HG03354 (cell line): ENCODE measurements at regions not wholly inside any gene's neighbourhood (a gene's known extent, or its start where the extent isn't known, plus 50 kb on each side); places are given as distances from the start of the nearest gene placed in this dataset.
"Not testable (repeated sequence)": the region's sequence is repeated elsewhere in the genome, so short reads cannot be mapped to it uniquely, and the experiment has no call there.

Source experiments
- ATAC-seq: cut with Tn5 transposase; IDR thresholded peaks from one replicate; pipeline ENCODE4 v1.9.1; 2021; ENCODE audit warnings: mild to moderate bottlenecking; ENCODE audit not compliant: unreplicated experiment, poor library complexity, severe bottlenecking

DNA sequence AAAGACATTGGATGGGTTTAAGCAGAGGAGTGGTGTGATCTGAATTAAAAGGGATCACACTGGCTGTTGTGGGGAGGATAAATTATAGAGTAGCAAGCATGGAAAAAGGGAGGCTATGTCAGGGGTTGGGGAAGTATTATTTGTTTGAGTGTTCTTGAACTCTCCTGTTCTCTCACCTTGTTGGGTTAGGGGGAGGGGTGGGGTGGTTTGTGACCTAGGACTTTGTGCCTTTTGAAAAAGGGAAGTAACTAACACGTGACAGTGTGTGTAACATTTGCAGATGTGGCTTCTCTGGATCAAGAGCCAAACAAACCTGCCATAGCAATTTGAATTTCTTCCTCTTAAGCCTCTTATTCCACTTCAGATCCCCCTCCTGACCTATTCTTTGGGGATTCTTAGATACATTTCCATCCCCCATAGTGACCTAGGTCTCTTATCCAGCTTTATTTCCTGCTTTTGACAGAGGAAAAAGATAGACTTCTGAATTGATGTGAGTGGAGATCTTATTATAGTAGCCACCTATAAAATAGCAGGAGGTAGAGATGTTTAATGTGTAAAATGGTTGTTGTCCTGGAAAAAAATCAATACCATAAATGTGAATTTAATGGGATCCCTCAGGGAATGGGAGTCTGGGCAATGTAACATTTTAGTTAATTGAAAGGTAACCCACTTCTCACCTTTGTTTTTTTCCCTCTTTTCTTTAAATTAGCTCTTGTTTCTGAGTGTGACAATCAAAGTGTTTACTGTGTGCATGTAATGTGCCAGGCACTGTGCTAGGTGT, 120.4 kb downstream of the CT47B1 start:
- ATAC-seq = peak; percentile 76

DNA sequence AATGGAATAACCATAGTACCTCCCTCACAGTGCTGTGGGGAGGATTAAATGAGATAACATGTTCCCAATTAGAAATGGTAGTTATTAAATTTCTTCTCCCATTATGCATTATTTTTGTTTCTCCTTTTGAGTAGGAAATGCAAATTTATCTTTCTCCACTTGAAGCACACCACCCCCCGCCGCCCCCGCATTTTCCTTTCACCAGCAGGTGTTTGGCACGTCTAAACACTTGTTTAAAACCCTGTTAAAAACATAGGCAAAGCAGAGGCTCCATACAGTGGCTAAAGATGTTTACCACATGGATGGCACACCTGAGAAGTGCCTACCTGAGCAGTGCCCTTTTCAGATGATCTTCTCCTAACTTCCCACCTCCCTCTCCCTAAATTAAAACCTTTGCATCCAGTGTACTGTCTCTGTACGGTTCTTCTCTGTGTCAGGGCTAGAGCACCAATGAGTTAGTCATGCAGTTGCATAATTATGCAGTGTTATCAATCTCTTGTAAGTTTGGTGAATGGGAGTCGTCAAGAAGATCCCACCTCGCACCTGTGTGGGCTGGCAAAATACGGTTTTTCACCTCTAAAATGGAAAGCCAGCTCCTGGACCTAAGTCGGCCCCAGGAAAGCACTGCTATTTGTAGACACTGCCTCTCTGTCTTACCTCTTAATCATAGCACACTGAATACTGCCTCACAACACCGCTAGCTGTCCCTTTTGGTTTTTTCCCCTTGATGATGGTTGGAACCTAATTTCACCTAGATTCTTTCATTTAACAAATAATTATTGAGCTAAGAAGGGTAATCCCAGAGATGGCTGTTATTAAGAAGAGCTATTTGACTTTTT, 122.0 kb downstream of the CT47B1 start:
- ATAC-seq = no peak

DNA sequence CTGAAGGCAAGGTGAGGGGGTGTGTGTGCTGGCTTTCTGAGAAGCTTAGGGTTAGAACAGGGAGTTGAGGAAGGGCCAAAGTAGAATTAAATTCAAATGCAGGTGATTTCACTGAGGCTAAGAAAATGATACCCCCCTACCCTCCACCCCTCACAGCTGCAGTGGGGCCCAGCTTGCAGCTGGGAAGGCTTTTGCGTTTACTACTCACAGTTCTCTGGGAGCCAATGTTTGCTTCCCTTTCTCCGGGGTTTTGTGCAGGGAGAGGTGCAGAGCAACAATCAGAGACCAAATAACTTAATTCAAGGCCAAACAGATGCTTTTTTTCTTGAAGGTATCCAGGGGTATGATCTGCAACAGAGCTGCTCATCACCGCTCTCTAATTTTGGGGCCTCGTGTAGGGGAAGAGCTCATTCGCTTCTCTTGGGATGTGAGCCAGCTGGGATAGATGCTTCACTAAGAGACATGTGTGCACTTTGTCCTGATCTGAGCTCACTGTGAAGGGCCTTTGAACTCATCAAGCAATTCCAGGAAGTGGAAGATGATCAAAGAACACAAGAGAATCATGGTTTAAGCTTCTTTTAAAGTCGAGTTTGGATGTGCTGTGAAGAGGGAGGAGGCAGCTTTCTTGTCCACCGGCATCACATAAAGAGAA, 122.7 kb upstream of the C1GALT1C1 start:
- ATAC-seq = no peak

DNA sequence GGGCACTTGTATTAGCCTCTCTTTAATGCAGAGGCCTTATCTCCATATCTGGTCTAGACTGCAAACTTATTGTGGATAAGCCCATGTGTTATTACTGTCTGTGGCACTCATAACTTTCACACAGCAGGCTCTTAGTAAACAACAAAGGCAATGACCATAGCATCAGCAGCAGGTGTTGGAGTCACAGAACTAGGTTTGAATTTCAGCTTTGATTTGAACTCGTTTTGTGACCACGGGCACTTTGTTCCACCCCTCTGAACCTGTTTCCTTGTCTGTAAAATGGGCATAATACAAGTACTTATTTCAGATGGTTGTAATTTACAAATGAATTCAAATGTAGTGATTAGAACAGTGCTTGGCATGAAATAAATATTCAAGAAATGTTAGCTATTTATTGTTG, 121.8 kb upstream of the C1GALT1C1 start:
- ATAC-seq = no peak

DNA sequence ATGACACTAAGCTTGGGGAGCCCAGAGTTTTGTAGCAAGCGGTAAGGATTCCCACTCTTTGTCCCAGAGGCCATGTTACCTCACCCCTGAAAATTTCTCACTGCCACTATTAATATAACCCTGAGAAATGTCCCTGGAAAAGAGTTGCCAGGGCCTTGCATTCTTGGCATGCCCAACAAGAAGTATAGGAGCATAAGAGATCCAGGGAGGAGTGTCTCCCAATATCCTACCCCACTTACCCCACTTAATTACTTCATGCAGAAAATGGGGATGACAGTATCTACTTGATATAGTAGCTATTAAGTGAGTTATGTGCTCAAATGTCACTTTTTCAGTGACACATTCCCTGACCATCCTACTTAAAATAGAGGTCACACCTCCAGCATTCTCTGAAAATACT, 120.5 kb upstream of the C1GALT1C1 start:
- no peak for ATAC-seq

DNA sequence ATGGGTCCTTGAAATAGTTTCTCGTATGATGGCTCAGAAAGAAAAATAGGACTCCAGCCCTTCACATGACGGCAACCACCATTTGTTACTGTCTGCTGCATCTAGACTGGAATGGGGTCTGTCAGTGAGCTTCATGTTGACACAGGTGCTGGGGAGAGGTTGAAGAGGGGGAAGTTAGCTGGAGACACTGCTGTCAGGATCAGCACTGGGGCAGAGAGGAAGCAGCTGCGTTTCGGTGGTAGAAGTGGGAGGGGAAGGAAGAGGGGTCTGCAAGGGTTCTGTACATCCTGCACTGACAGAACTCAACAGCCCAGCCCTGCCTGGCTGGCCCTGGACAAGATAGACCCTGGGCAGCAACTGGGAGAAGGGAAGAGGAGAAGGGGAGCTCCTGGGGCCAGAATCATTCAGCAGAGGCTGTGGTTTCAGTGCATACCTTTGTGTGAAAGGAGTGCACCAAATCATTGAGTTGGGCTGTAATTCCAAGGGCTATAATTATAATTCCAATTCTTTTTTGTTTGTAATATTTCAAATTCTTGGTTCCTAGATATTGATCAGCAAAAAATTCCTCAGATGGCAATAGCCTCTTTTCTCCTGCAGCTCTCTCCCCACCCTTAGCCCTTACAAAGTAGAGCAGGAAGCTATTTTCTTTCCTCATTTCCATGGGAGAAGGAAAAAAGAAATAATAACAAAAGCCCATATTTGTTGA, 119.4 kb upstream of the C1GALT1C1 start:
- ATAC-seq = peak; percentile 81

DNA sequence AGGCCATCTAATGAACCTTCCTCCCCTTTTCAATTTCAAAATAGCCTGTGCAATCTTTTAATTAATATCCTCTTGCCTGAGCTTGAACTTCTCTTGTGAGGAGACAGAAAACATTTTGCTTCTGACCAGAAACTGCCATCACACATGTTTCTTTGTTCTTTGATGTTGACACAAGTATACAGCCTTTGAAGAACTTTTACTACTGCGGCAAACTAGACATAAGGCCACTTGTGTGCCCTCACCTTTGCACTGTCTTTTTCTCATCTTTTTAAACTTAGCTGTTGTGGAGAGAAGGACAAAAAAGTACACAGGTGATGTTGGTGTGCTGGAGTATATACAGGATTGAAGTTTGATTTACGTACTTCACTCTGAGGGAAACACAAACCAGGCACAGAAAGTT, 116.3 kb upstream of the C1GALT1C1 start:
- ATAC-seq = no peak

DNA sequence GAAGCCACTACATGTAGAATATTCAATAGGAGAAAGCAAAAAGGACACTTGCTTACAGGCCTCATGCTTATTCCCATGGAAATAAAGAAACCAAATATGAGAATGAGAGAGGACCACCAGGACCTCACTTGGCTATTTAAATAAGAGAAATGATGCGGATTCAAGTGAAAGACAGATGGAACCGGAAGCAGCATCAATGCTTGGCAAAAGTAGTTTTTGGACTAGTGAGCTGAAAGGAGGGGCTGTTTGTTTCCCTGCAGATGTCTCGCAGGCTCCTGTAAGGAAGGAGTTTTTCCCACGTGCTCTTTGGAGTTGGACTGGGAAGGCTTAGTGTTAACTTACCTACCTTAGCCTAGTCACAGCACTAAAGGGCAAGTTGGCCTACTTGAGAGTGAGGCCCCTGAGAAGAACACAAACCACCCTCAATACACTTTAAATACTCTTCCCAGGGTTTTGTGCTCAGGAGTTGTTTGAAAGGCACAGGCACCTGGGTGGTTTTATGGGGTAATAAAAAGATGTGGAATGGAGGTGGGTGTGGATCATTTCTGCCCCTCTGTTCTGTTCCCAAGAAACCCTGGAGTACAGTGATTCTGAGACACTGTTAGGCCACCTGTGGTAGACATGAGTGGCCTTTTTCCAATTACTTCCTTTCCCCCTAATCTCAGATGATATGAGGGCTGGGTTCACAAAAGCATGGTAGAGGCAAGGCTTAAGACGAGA, 113.3 kb upstream of the C1GALT1C1 start:
- ATAC-seq = no peak

DNA sequence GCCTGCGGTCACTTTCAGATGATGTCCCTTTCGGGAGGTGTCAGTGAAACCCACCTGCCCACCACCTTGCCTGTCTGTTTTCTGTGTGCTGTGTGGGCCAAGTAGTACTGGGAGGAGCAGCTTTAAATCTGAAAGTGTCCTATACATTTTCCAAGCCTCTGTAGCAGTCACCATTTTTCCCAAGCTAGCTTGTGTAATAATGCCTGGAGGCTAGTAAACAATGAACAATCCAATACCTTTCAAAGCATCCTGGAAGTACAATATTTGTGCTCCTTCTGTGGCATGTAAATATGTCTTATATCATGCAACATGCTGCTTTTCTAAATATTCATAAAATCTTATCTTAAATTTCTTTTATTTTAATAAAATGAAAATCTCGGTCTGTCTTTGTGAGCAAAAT, 111.6 kb upstream of the C1GALT1C1 start:
- ATAC-seq = no peak

DNA sequence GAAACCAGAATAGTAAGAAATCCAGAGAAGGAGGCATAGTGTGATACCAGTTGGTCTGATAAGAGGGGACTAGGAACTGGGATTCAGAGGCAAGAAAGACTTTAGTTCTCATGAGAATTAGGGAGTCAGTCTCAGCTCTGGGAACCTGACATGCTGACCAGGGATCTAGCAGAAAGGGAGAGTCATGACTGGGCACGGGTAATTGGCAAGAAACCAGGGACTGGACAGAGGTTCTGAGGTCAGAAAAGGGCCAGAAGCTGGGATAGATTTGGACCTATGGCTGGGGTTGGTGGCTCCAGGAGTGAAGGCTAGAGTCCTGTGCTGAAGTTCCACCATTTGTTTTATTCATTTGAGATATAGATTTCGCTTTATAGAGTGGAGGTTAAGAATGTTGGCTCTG, 110.2 kb upstream of the C1GALT1C1 start:
- no peak for ATAC-seq

DNA sequence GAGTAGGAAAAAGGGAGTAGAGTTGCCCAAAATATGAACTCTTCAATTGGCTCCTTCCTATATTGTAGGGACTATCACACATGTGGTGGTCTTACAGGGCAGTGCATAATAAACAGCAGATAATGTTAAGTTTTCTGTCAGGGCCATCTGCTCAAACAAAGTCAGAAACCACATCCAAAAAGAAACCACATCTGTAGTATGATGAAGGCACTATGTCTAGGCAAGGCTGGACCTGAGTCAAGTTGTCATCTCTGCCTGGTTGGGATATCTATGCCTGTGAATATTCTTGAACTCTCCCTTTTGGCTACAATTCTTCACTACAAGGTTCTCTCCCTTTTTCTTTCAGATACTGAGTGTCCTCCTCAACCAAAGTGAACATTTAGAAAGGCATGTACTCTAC, 109.4 kb upstream of the C1GALT1C1 start:
- ATAC-seq = no peak

DNA sequence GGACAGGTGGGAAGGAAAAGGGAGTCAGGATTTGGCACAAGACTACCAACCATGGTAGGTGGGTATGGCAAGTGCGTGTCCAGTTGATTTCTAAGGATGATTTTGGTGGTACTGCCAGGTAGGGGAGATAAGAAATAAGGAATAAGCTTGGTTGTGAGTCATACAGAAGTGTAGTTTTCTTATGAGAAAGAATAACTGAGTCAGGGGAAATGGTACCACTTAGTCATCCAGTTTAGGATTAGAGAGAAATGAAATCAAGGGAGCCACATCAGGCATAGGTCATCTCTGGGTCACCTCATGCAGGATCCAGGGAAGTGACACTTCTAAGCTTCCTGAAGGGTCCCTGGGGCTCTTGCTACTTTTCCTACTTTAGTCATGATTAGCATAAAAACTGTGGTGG, 107.1 kb upstream of the C1GALT1C1 start:
- no peak for ATAC-seq

DNA sequence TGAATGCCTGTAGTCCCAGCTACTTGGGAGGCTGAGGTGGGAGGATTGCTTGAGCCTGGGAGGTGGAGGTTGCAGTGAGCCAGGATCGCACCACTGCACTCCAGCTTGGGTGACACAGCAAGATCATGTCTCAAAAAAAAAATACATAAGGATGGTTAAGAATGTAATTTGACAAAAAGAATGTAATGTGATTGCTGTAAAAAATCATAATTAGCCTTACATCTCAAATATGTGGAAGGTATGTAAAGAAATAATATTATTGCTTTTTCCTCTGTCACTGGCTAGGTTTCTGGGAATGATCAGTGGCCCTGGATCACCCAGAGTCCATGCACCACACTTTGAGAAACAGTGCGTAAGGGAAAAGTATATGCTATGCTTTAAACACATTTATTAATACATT, 106.1 kb upstream of the C1GALT1C1 start:
- no peak for ATAC-seq

DNA sequence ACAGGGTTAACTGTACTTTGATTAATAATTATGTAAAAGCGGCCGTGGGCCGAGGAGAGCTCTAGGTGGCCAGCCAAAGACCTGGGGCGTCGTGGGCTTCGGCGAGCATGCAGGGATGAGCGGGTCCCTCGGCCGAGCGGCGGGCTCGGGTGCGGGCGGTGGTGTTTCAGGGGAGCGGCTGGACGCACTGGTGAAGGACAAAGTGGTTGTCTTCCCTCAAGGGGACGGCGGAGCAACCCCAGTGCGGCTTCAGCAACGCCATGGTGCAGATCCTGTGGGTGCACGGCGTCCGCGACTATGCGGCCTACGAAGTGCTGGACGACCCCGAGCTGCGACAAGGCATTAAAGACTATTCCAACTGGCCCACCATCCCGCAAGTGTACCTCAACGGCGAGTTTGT, 103.0 kb upstream of the C1GALT1C1 start:
- ATAC-seq = no peak

DNA sequence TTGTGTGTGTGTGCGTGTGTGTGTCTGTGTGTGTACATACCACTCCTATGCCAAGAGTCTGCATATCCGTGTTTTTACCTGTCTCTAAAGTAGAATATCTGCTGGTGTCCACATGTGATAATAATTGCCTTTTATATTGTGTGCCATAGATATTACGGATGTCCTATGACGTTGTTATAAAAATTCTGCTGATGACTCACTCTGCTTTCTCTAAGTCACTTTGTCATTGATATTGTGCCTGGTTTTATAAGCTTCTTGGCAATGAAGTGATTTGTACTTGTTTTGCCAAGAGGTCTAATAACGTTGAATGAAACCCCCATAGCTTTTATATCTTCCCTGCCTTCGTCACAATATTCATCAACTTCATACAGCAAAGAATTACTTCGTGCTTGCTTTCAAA, 102.6 kb upstream of the C1GALT1C1 start:
- no peak for ATAC-seq

DNA sequence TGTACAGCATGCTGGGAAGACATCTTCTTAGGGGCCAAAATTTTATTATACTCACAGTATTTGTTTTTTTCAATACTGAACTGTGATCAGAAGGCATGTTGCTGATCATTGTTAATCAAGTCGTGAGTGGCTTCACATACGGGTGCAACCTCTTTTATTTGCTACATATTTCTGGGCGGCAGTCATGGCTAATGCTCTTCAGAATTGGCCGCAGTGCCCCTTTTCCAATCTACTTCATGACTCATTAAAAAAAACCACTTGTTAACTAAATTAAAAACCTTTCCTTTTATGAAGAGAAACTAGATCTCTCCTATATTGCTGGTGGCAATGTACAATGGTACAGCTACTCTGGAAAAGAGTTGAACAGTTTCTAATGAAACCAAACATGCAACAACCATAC, 101.5 kb upstream of the C1GALT1C1 start:
- ATAC-seq = no peak

DNA sequence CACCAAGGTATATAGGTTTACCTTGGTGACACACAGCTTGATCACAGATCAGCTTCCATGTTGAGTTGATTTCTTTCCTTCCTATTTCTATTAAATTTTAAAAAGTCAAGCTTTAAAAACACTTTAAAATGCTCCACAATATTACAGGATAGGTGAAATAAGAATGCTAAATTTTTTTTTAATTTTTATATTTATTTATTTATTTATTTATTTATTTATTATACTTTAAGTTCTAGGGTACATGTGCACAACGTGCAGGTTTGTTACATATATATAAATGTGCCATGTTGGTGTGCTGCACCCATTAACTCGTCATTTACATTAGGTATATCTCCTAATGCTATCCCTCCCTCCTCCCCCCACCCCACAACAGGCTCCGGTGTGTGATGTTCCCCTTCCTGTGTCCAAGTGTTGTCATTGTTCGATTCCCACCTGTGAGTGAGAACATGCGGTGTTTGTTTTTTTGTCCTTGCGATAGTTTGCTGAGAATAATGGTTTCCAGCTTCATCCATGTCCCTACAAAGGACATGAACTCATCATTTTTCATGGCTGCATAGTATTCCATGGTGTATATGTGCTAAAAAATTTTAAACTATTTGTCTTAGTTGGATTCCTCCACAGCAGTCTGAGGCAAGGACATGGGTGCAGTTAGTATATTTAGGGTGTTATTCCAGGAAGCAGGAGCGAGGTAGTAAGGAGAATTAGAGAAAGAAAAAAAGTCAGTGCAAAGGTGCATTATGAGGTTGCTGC, 99.8 kb upstream of the C1GALT1C1 start:
- ATAC-seq = not testable (repeated sequence)

DNA sequence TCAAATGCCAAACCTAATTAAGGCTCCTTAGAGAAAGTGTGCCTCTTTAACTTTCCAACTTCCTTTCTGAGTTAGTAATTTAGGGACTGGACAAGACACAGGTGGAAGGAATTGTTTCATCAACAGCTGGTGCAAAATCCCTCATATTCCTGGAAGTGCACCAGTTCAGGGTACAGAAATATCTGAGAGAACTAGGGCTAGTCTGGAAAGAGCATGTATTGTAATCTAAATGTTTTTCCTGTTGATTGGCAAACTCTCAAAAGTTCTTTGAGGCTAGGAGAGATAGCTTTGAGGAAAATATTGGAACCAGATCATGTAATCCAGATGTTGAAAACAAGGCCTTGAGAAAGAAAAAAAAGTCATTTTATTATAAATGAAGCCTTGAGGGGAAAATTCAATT, 98.1 kb upstream of the C1GALT1C1 start:
- no peak for ATAC-seq

DNA sequence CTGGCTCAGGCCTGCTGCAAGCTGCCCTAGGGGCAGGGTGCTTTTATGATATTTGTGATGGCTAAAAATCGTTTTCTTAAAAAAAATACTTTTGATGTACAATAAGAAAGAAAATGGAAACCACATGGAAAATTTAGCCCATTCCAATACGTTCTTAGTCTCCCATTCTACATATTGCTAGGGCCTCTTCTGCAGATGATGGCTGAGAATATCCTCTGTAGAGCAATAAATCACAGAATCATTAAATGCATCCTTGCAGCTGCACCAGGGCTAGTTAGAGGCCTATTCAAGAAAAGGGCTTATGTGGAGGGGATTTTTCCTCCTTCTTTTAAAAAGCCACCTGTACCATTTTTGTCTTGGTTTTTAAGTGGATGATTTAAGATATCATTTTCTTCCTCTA, 97.6 kb upstream of the C1GALT1C1 start:
- ATAC-seq = no peak
